ENCODE measurements at regions not wholly inside any gene's neighbourhood (a gene's known extent, or its start where the extent isn't known, plus 50 kb on each side); places are given as distances from the start of the nearest gene placed in this dataset.

DNA sequence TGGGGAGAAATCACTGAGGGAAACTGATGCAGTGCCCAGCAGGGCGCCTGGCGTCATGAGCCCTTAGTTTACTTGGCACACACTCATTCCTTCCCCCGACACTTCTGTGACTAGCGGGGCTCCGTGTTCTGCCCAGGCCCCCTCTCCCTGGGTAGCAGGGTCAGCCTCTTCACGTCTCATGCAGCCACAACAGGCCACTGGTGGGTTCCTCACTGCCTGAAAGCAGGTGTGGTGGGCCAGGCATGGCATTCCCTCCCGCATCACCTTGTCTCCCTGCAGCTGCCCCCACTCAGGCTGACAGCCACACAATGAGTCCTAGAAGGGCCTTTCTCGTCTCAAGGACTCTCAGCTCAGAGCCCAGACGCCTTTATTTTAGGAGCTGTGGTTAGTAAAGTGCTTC lies 51.1 kb upstream of the CPLX2 start:
- peaks cover 18% of the 10 kb centered on the region for H3K4me1 ChIP-seq (ENCODE audit: control insufficient read depth, insufficient read depth, low read length)
- WGBS, 2 experiments, result 77 to 80% methylated on average over 9 of the region's 9 CpGs

More for the DNA sequence above, 51.1 kb upstream of the CPLX2 start:
- Histone ChIP-seq H3K36me3 (ENCODE audit: control insufficient read depth, insufficient read depth, low read length) (no peaks in the 10 kb centered on the region), H3K27me3 (ENCODE audit: control insufficient read depth, insufficient read depth, low read length, poor library complexity, severe bottlenecking) (no peaks in the 10 kb centered on the region), H3K4me3 (ENCODE audit: insufficient read depth, low read depth, low read length) (no peak overlapping the region), H3K9me3 (ENCODE audit: control insufficient read depth, low read length) (no peaks in the 10 kb centered on the region), H3K27ac (ENCODE audit: insufficient read depth, low read depth, low read length, poor library complexity, severe bottlenecking) (no peak overlapping the region)

All from ectodermal cell (in vitro differentiated cells).